ENCODE measurements at regions not wholly inside any gene's neighbourhood (a gene's known extent, or its start where the extent isn't known, plus 50 kb on each side); places are given as distances from the start of the nearest gene placed in this dataset.

DNA sequence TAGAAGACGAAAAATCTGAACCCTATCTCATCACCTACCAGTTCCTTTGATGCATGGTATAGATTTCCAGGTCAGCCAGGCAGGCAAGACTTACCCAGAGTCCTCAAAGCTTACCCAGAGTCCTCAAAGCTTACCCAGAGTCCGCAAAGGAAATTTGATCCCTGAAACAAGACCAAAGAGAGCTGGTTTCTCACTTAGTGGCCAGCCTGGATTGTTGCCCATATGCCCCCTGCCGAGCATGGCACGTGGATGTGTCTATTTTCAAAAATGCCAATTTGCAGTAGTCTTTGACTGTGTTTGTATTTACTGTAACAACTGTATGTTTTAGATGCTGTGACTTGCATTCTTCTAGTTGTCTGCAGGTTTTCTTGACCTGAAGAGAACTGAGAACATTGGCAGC lies 120.2 kb upstream of the STARD3NL start:
- Histone ChIP-seq H3K23me2 (ENCODE audit: insufficient read length, low read depth, low read length, poor library complexity, severe bottlenecking) (no peaks in the 10 kb centered on the region), H3K79me2 (ENCODE audit: insufficient read depth, low read length) (no peaks in the 10 kb centered on the region), H2AFZ (ENCODE audit: low read length) (no peak overlapping the region), H3K56ac (ENCODE audit: insufficient read length, low read depth, low read length) (no peak overlapping the region), H2AK5ac (ENCODE audit: insufficient read length, low read length) (no peak overlapping the region), H3K4me2 (ENCODE audit: insufficient read depth, insufficient read length, low read length) (no peak overlapping the region), H3K18ac (ENCODE audit: insufficient read length, low read depth, low read length) (no peak overlapping the region), H4K8ac (replicated peaks; ENCODE audit: insufficient read length, low read depth, low read length) (no peak overlapping the region), H3K14ac (ENCODE audit: insufficient read depth, low read length) (no peak overlapping the region), H3K9ac (ENCODE audit: extremely low read depth, insufficient read length, low read length) (no peak overlapping the region), H2BK20ac (ENCODE audit: low read depth, low read length, poor library complexity, severe bottlenecking) (no peak overlapping the region), H3K9me3 (ENCODE audit: control insufficient read depth, low read depth, low read length) (no peaks in the 10 kb centered on the region), H3K27me3 (ENCODE audit: insufficient read depth, low read length) (no peaks in the 10 kb centered on the region), H2BK15ac (ENCODE audit: low read depth, low read length) (no peak overlapping the region), H4K5ac (ENCODE audit: insufficient read length, low read depth, low read length) (no peak overlapping the region), H3K23ac (ENCODE audit: insufficient read length, low read depth, low read length) (no peak overlapping the region), H4K91ac (ENCODE audit: insufficient read length, low read depth, low read length) (no peak overlapping the region), H3K4ac (ENCODE audit: low read depth, low read length) (no peak overlapping the region), H2BK5ac (ENCODE audit: insufficient read length, low read length) (no peak overlapping the region), H3T11ph (ENCODE audit: low read length) (no peak overlapping the region), H2BK12ac (ENCODE audit: insufficient read length, low read depth, low read length) (no peak overlapping the region), H3K4me1 (ENCODE audit: insufficient read depth, low read length) (no peaks in the 10 kb centered on the region), H4K20me1 (ENCODE audit: control insufficient read depth, insufficient read depth, insufficient read length) (no peaks in the 10 kb centered on the region), H2BK120ac (ENCODE audit: low read depth, low read length, poor library complexity, severe bottlenecking) (no peak overlapping the region), H3K27ac (ENCODE audit: insufficient read length, low read depth, low read length) (no peak overlapping the region), H3K79me1 (ENCODE audit: insufficient read depth, low read depth, low read length, poor library complexity, severe bottlenecking) (no peaks in the 10 kb centered on the region)
- Mint-ChIP-seq H3K36me3 (ENCODE audit: insufficient read depth in 1 of 3, low read depth in 3 of 3) (no peaks in the 10 kb centered on the region; a peak in 1 of 7 replicates), H3K27me3 (ENCODE audit: low read depth) (no peaks in the 10 kb centered on the region), H3K4me3 (no peak overlapping the region), H3K27ac (no peak overlapping the region), H3K9me3 (no peaks in the 10 kb centered on the region), H3K4me1 (peaks cover 9 to 10% of the 10 kb centered on the region in 2 experiments)
- no peak for DNase-seq
- TF ChIP-seq, protein P1, sequence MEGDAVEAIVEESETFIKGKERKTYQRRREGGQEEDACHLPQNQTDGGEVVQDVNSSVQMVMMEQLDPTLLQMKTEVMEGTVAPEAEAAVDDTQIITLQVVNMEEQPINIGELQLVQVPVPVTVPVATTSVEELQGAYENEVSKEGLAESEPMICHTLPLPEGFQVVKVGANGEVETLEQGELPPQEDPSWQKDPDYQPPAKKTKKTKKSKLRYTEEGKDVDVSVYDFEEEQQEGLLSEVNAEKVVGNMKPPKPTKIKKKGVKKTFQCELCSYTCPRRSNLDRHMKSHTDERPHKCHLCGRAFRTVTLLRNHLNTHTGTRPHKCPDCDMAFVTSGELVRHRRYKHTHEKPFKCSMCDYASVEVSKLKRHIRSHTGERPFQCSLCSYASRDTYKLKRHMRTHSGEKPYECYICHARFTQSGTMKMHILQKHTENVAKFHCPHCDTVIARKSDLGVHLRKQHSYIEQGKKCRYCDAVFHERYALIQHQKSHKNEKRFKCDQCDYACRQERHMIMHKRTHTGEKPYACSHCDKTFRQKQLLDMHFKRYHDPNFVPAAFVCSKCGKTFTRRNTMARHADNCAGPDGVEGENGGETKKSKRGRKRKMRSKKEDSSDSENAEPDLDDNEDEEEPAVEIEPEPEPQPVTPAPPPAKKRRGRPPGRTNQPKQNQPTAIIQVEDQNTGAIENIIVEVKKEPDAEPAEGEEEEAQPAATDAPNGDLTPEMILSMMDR (conservative IDR thresholded peaks at IDR 0.05): no peak
- no CpG with 5 or more reads among the region's 4 CpGs for WGBS (ENCODE audit: extremely low coverage, insufficient read length, low lambda C conversion rate)
